Smooth muscle cell (in vitro differentiated cells): ENCODE measurements at regions not wholly inside any gene's neighbourhood (a gene's known extent, or its start where the extent isn't known, plus 50 kb on each side); places are given as distances from the start of the nearest gene placed in this dataset.

Source experiments
- DNase-seq: peaks from one replicate; lab custom pipeline; 2025; ENCODE audit not compliant: unreplicated experiment; lab: John Stamatoyannopoulos, UW
- H2AFZ ChIP-seq: fragments of 200-600 bp; sonication (generic); 2 replicates; pipeline ENCODE4 v1.6.0; 2016; ENCODE audit warnings: antibody characterized with exemption, low read depth, mild to moderate bottlenecking
- H3F3A ChIP-seq: fragments of 200-600 bp; sonication (generic); 2 replicates; pipeline ENCODE4 v1.6.0; 2017; ENCODE audit warnings: antibody characterized with exemption, low read depth
- H3K27ac ChIP-seq: fragments of 200-600 bp; sonication (generic); 2 replicates; pipeline ENCODE4 v1.5.1; 2016; ENCODE audit warnings: low read depth, mild to moderate bottlenecking
- H3K27me3 ChIP-seq: fragments of 200-600 bp; sonication (generic); 2 replicates; pipeline ENCODE4 v1.6.1; 2016; ENCODE audit warnings: low read depth, mild to moderate bottlenecking
- H3K36me3 ChIP-seq: fragments of 200-600 bp; sonication (generic); 2 replicates; pipeline ENCODE4 v1.5.1; 2016; ENCODE audit warnings: low read depth
- H3K4me1 ChIP-seq: fragments of 200-600 bp; sonication (generic); 2 replicates; pipeline ENCODE4 v1.5.1; 2016; ENCODE audit warnings: low read depth
- H3K4me2 ChIP-seq: fragments of 200-600 bp; sonication (generic); 2 replicates; pipeline ENCODE4 v1.6.0; 2016; ENCODE audit warnings: mild to moderate bottlenecking
- H3K4me3 ChIP-seq: fragments of 200-600 bp; sonication (generic); 2 replicates; pipeline ENCODE4 v1.5.1; 2016; ENCODE audit warnings: mild to moderate bottlenecking
- H3K79me2 ChIP-seq: fragments of 200-600 bp; sonication (generic); 2 replicates; pipeline ENCODE4 v1.6.0; 2016; ENCODE audit warnings: low read depth, mild to moderate bottlenecking
- H3K9ac ChIP-seq: fragments of 200-600 bp; sonication (generic); 2 replicates; pipeline ENCODE4 v1.6.0; 2016; ENCODE audit warnings: low read depth
- H3K9me3 ChIP-seq: fragments of 200-600 bp; sonication (generic); replicated peaks from 2 replicates; pipeline ENCODE4 v1.5.1; 2016; ENCODE audit warnings: low read depth
- H4K20me1 ChIP-seq: fragments of 200-600 bp; sonication (generic); 2 replicates; pipeline ENCODE4 v1.6.0; 2016; ENCODE audit warnings: low read depth
- WGBS: methylation state at CpG from one replicate; pipeline ENCODE4 v1.1.7; 2016; ENCODE audit warnings: low lambda C conversion rate; 5-methylcytosine and 5-hydroxymethylcytosine counted together
- TF ChIP-seq, protein P1 (sequence below): fragments of 200-600 bp; sonication (generic); IDR thresholded peaks from 2 replicates; pipeline ENCODE4 v1.5.1; 2017; ENCODE audit warnings: borderline replicate concordance, mild to moderate bottlenecking, antibody characterized with exemption; ENCODE audit not compliant: insufficient read depth, poor library complexity, severe bottlenecking

DNA sequence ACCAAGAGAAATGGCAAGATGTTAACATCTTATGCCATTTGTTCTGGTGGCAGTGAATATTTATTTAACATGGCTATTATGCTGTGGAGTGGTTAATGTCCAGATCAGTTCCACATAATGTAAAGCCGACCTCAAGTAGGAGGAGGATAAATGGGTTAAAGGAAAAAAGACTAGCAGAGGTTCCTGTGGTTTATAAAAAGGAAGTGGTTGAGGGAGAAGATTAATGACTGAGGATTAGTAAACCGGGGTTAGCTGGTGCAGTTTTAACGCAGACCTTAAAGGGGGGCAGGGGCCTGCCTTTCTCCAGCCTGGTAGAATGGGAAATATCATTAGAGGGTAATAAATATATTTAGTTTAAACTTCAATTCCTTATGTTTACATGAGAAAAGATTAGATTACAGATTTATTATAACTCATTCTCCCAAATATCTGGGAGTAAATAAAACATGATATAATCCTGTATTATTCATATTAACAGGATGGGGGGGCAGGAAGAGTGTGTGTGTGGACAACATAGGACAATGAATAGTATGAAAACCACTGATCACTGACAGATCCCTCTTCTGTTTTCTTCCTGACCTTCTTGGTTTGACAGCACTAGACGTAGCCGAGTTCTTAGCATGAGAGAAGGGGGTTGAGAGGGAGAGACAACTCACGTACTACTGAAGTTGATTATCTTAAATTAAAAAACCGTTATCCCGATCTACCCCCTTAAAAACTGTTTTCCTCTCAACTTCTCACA lies 124.1 kb upstream of the LIMCH1 start:
- Histone ChIP-seq H3K4me3 (no peak overlapping the region), H3K9me3 (no peaks in the 10 kb centered on the region), H3K27me3 (peaks cover 5% of the 10 kb centered on the region), H3K4me2 (peak overlapping the region; percentile 58), H2AFZ (no peak overlapping the region), H3F3A (peaks cover 6% of the 10 kb centered on the region), H4K20me1 (peaks cover 4% of the 10 kb centered on the region), H3K36me3 (no peaks in the 10 kb centered on the region), H3K27ac (no peak overlapping the region), H3K79me2 (no peaks in the 10 kb centered on the region), H3K4me1 (peaks cover 10% of the 10 kb centered on the region), H3K9ac (no peak overlapping the region)
- no peak for DNase-seq
- TF ChIP-seq, protein P1, sequence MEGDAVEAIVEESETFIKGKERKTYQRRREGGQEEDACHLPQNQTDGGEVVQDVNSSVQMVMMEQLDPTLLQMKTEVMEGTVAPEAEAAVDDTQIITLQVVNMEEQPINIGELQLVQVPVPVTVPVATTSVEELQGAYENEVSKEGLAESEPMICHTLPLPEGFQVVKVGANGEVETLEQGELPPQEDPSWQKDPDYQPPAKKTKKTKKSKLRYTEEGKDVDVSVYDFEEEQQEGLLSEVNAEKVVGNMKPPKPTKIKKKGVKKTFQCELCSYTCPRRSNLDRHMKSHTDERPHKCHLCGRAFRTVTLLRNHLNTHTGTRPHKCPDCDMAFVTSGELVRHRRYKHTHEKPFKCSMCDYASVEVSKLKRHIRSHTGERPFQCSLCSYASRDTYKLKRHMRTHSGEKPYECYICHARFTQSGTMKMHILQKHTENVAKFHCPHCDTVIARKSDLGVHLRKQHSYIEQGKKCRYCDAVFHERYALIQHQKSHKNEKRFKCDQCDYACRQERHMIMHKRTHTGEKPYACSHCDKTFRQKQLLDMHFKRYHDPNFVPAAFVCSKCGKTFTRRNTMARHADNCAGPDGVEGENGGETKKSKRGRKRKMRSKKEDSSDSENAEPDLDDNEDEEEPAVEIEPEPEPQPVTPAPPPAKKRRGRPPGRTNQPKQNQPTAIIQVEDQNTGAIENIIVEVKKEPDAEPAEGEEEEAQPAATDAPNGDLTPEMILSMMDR, result no peak
- WGBS, result 18% methylated on average over 8 of the region's 8 CpGs

DNA sequence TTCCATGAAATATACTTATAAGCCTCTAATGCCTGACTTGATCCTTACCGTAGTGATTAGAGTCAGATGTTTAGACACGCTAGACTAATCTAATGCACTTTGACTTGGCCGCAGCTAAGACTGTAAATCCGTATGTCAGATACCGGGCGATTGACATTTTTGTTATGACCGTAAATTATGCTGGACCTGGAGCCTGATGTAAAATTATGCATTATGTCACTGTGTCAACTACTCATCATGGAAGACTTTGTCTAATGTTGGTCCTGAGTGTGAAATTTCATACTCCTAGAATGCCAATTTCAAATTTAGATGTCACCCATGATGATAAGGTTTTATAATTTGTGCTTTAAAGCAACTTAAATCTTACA lies 123.6 kb upstream of the LIMCH1 start:
- Histone ChIP-seq H3K79me2 (no peaks in the 10 kb centered on the region), H3F3A (peaks cover 6% of the 10 kb centered on the region), H3K27me3 (peaks cover 5% of the 10 kb centered on the region), H4K20me1 (peaks cover 4% of the 10 kb centered on the region), H3K36me3 (no peaks in the 10 kb centered on the region), H2AFZ (no peak overlapping the region), H3K9me3 (no peaks in the 10 kb centered on the region), H3K4me2 (peak overlapping the region; percentile 58), H3K9ac (no peak overlapping the region), H3K4me3 (no peak overlapping the region), H3K4me1 (peaks cover 10% of the 10 kb centered on the region), H3K27ac (no peak overlapping the region)
- TF ChIP-seq, protein P1, result no peak
- DNase-seq, result no peak
- WGBS, result 22% methylated on average over 7 of the region's 7 CpGs

DNA sequence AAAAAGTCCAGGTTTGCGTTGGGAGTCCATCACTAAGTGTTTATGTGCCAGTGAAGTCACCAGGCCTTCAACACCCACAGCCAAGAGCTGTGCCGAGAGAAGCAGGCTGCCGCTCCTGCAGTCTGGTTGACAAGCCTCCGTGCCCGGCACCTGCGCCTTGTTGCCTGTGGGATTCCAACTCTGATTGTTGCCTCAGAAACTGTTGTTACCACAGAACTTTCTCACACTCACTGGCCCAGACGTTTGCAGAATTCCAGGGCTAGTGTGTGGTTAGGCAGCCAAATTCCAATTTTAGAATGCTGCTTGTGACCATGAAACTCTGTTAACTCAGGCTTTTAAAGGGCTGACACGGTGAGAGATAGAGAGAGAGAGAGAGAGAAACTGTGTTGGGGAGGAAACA lies 119.5 kb upstream of the LIMCH1 start:
- no peak overlapping the region for H2AFZ ChIP-seq
- H3K4me2 ChIP-seq, result peak overlapping the region; percentile 37
- DNase-seq, result no peak
- H3K27me3 ChIP-seq, result peaks cover 28% of the 10 kb centered on the region
- H3K4me3 ChIP-seq, result no peak overlapping the region
- peaks cover under 1% of the 10 kb centered on the region for H4K20me1 ChIP-seq
- H3K27ac ChIP-seq, result no peak overlapping the region
- H3K36me3 ChIP-seq, result no peaks in the 10 kb centered on the region
- no peaks in the 10 kb centered on the region for H3K9me3 ChIP-seq
- H3F3A ChIP-seq, result peaks cover 6% of the 10 kb centered on the region
- H3K9ac ChIP-seq, result no peak overlapping the region
- peaks cover 8% of the 10 kb centered on the region for H3K4me1 ChIP-seq
- 27% methylated on average over 8 of the region's 8 CpGs for WGBS
- no peaks in the 10 kb centered on the region for H3K79me2 ChIP-seq
- TF ChIP-seq, protein P1, result no peak

DNA sequence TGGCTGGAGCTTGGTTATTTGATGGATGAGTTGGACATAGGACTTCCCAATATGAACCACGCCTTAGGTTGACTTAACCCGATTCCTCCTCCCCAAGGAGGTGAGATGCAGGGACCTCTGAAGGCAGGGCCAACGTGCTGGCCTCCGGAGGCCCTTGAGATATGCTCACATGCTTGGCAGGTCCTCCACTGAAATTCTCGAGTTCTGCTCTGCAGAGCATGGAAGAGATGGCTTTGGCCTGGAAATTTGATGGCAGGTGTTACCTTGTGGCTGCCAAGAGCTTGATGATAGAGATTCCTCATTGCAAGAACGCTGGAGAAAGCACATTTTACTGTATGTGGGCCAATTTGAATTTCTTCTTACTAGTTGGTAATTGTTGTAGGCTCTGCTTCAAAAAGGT lies 117.4 kb upstream of the LIMCH1 start:
- Histone ChIP-seq H2AFZ (no peak overlapping the region), H3K36me3 (no peaks in the 10 kb centered on the region), H3K79me2 (no peaks in the 10 kb centered on the region), H3K4me1 (no peaks in the 10 kb centered on the region), H3F3A (peaks cover 6% of the 10 kb centered on the region), H4K20me1 (no peaks in the 10 kb centered on the region), H3K27ac (no peak overlapping the region), H3K9me3 (no peaks in the 10 kb centered on the region), H3K4me2 (no peak overlapping the region), H3K4me3 (no peak overlapping the region), H3K27me3 (peaks cover 30% of the 10 kb centered on the region), H3K9ac (no peak overlapping the region)
- 94% methylated on average over 6 of the region's 6 CpGs for WGBS
- TF ChIP-seq, protein P1, result no peak
- DNase-seq, result no peak
